Duodenal mucosa (tissue), 2 donors: ENCODE measurements at regions not wholly inside any gene's neighbourhood (a gene's known extent, or its start where the extent isn't known, plus 50 kb on each side); places are given as distances from the start of the nearest gene placed in this dataset.
"Not testable (repeated sequence)": the region's sequence is repeated elsewhere in the genome, so short reads cannot be mapped to it uniquely, and the experiment has no call there.

Experiments used
- H3K27ac ChIP-seq: one replicate; pipeline ENCODE4 v1.7.0; 2013; ENCODE audit warnings: low read depth, low read length
- H3K27me3 ChIP-seq, 2 donors: one replicate each; pipeline ENCODE4 v1.7.0; 2013; ENCODE audit warnings: low read length in 2 of 2, control low read depth in 1 of 2; ENCODE audit not compliant: insufficient read depth in 2 of 2, control insufficient read depth in 1 of 2
- H3K36me3 ChIP-seq, 2 donors: one replicate each; pipeline ENCODE4 v1.7.0; 2013; ENCODE audit warnings: low read length in 2 of 2, control low read depth in 1 of 2; ENCODE audit not compliant: insufficient read depth in 2 of 2, control insufficient read depth in 1 of 2
- H3K4me1 ChIP-seq, 2 donors: one replicate each; pipeline ENCODE4 v1.7.0; 2013; ENCODE audit warnings: low read length in 2 of 2, control low read depth in 1 of 2; ENCODE audit not compliant: insufficient read depth in 2 of 2, control insufficient read depth in 1 of 2
- H3K4me3 ChIP-seq, 2 donors: one replicate each; pipeline ENCODE4 v1.7.0; 2013; ENCODE audit warnings: low read length in 2 of 2, low read depth in 1 of 2
- H3K9ac ChIP-seq, 2 donors: one replicate each; pipeline ENCODE4 v1.7.0; 2013; ENCODE audit warnings: low read length in 2 of 2, low read depth in 1 of 2
- H3K9me3 ChIP-seq, 2 donors: one replicate each; pipeline ENCODE4 v1.7.0; 2013; ENCODE audit warnings: low read length in 2 of 2, control low read depth in 1 of 2; ENCODE audit not compliant: control insufficient read depth in 1 of 2

- H3K9ac ChIP-seq, H3K4me1 ChIP-seq, H3K27ac ChIP-seq, H3K9me3 ChIP-seq, H3K4me3 ChIP-seq, H3K36me3 ChIP-seq, H3K27me3 ChIP-seq: not testable (repeated sequence)
Observed at GRCh38 chr12:116327992-116328391, 50.5 kb upstream of the MED13L start.

GRCh38 chr12:116331876-116332275, 54.4 kb upstream of the MED13L start:
- no peak overlapping the region for H3K4me3 ChIP-seq
- H3K27ac ChIP-seq: no peak overlapping the region
- no peaks in the 10 kb centered on the region for H3K27me3 ChIP-seq
- no peaks in the 10 kb centered on the region for H3K36me3 ChIP-seq
- no peaks in the 10 kb centered on the region for H3K4me1 ChIP-seq
- no peaks in the 10 kb centered on the region for H3K9me3 ChIP-seq
- no peak overlapping the region for H3K9ac ChIP-seq

- Histone ChIP-seq H3K4me1 (no peaks in the 10 kb centered on the region), H3K9ac (no peak overlapping the region), H3K36me3 (no peaks in the 10 kb centered on the region), H3K27me3 (no peaks in the 10 kb centered on the region), H3K9me3 (no peaks in the 10 kb centered on the region), H3K4me3 (no peak overlapping the region), H3K27ac (no peak overlapping the region)
Observed at GRCh38 chr12:116332705-116333380, 55.4 kb upstream of the MED13L start.

- no peaks in the 10 kb centered on the region for H3K4me1 ChIP-seq
- no peaks in the 10 kb centered on the region for H3K36me3 ChIP-seq
- H3K27ac ChIP-seq: no peak overlapping the region
- H3K4me3 ChIP-seq: no peak overlapping the region
- H3K27me3 ChIP-seq: no peaks in the 10 kb centered on the region
- no peaks in the 10 kb centered on the region for H3K9me3 ChIP-seq
- H3K9ac ChIP-seq: no peak overlapping the region
Observed at GRCh38 chr12:116333402-116333801, 55.9 kb upstream of the MED13L start.

- Histone ChIP-seq H3K9me3 (no peaks in the 10 kb centered on the region), H3K27ac (no peak overlapping the region)
Observed at GRCh38 chr12:116336542-116337065, 59.1 kb upstream of the MED13L start.

GRCh38 chr12:116337312-116337711, 59.8 kb upstream of the MED13L start:
- no peaks in the 10 kb centered on the region for H3K9me3 ChIP-seq
- no peaks in the 10 kb centered on the region for H3K4me1 ChIP-seq
- H3K9ac ChIP-seq: no peak overlapping the region
- H3K27ac ChIP-seq: no peak overlapping the region
- H3K4me3 ChIP-seq: no peak overlapping the region
- H3K36me3 ChIP-seq: no peaks in the 10 kb centered on the region
- H3K27me3 ChIP-seq: no peaks in the 10 kb centered on the region

More at GRCh38 chr12:116336542-116337065, 59.1 kb upstream of the MED13L start:
- Histone ChIP-seq H3K27me3 (no peaks in the 10 kb centered on the region), H3K36me3 (no peaks in the 10 kb centered on the region), H3K9ac (no peak overlapping the region), H3K4me1 (no peaks in the 10 kb centered on the region), H3K4me3 (no peak overlapping the region)

- Histone ChIP-seq H3K4me3 (no peak overlapping the region), H3K27me3 (no peaks in the 10 kb centered on the region), H3K9me3 (no peaks in the 10 kb centered on the region), H3K27ac (no peak overlapping the region), H3K36me3 (no peaks in the 10 kb centered on the region), H3K9ac (no peak overlapping the region), H3K4me1 (no peaks in the 10 kb centered on the region)
Observed at GRCh38 chr12:116338064-116338846, 60.8 kb upstream of the MED13L start.

- Histone ChIP-seq H3K27ac (no peak overlapping the region), H3K9me3 (no peaks in the 10 kb centered on the region), H3K9ac (no peak overlapping the region), H3K27me3 (no peaks in the 10 kb centered on the region), H3K4me1 (no peaks in the 10 kb centered on the region), H3K36me3 (no peaks in the 10 kb centered on the region), H3K4me3 (no peak overlapping the region)
Observed at GRCh38 chr12:116339062-116339461, 61.6 kb upstream of the MED13L start.

GRCh38 chr12:116339800-116340371, 62.4 kb upstream of the MED13L start:
- Histone ChIP-seq H3K4me1 (no peaks in the 10 kb centered on the region), H3K36me3 (no peaks in the 10 kb centered on the region), H3K9me3 (no peaks in the 10 kb centered on the region), H3K9ac (no peak overlapping the region), H3K4me3 (no peak overlapping the region), H3K27me3 (no peaks in the 10 kb centered on the region), H3K27ac (no peak overlapping the region)

- Histone ChIP-seq H3K9me3 (no peaks in the 10 kb centered on the region), H3K27me3 (no peaks in the 10 kb centered on the region), H3K36me3 (no peaks in the 10 kb centered on the region), H3K9ac (no peak overlapping the region), H3K4me3 (no peak overlapping the region), H3K27ac (no peak overlapping the region), H3K4me1 (peaks cover 4 to 12% of the 10 kb centered on the region in 2 donors)
Observed at GRCh38 chr12:116343331-116343884, 65.9 kb upstream of the MED13L start.
